HG03442 (cell line): ENCODE measurements at regions not wholly inside any gene's neighbourhood (a gene's known extent, or its start where the extent isn't known, plus 50 kb on each side); places are given as distances from the start of the nearest gene placed in this dataset.
"Not testable (repeated sequence)": the region's sequence is repeated elsewhere in the genome, so short reads cannot be mapped to it uniquely, and the experiment has no call there.

Experiments used
- ATAC-seq: cut with Tn5 transposase; IDR thresholded peaks from one replicate; pipeline ENCODE4 v1.9.1; 2021; ENCODE audit warnings: mild to moderate bottlenecking, moderate library complexity; ENCODE audit not compliant: unreplicated experiment

GRCh38 chr9:108766626-108767161 lies 89.1 kb downstream of the ACTL7B start:
- no peak for ATAC-seq

- ATAC-seq: no peak
Observed at GRCh38 chr9:108765265-108765664, 90.5 kb downstream of the ACTL7B start.

GRCh38 chr9:108762348-108763055 lies 93.3 kb downstream of the ACTL7B start:
- ATAC-seq: no peak

- peak; percentile 59 for ATAC-seq
Observed at GRCh38 chr9:108761655-108762347, 94.0 kb downstream of the ACTL7B start.

GRCh38 chr9:108760841-108761240 lies 94.9 kb downstream of the ACTL7B start:
- ATAC-seq: no peak

- no peak for ATAC-seq
Observed at GRCh38 chr9:108759835-108760234, 96.0 kb downstream of the ACTL7B start.

GRCh38 chr9:108759399-108759798 lies 96.4 kb downstream of the ACTL7B start:
- ATAC-seq: no peak

- no peak for ATAC-seq
Observed at GRCh38 chr9:108756746-108757490, 98.9 kb downstream of the ACTL7B start.

- ATAC-seq: peak; percentile 95
Observed at GRCh38 chr9:108755979-108756378, 99.8 kb downstream of the ACTL7B start.

GRCh38 chr9:108751369-108751768 lies 104.4 kb downstream of the ACTL7B start:
- no peak for ATAC-seq

GRCh38 chr9:108750661-108751215 lies 105.0 kb downstream of the ACTL7B start:
- ATAC-seq: no peak

- no peak for ATAC-seq
Observed at GRCh38 chr9:108748776-108749175, 107.0 kb downstream of the ACTL7B start.

GRCh38 chr9:108746864-108747263 lies 108.9 kb downstream of the ACTL7B start:
- ATAC-seq: no peak

GRCh38 chr9:108746001-108746400 lies 109.8 kb downstream of the ACTL7B start:
- ATAC-seq: no peak

- no peak for ATAC-seq
Observed at GRCh38 chr9:108744641-108745040, 111.1 kb downstream of the ACTL7B start.

GRCh38 chr9:108743901-108744371 lies 111.8 kb downstream of the ACTL7B start:
- no peak for ATAC-seq

- no peak for ATAC-seq
Observed at GRCh38 chr9:108743416-108743815, 112.4 kb downstream of the ACTL7B start.

GRCh38 chr9:108742191-108742590 lies 113.6 kb downstream of the ACTL7B start:
- no peak for ATAC-seq

- not testable (repeated sequence) for ATAC-seq
Observed at GRCh38 chr9:108731292-108731691, 124.5 kb downstream of the ACTL7B start.

- no peak for ATAC-seq
Observed at GRCh38 chr9:108727580-108728111, 128.1 kb downstream of the ACTL7B start.

GRCh38 chr9:108724652-108725051 lies 131.1 kb downstream of the ACTL7B start:
- no peak for ATAC-seq
